Cardiac muscle cell (in vitro differentiated cells and primary cell): ENCODE measurements at regions not wholly inside any gene's neighbourhood (a gene's known extent, or its start where the extent isn't known, plus 50 kb on each side); places are given as distances from the start of the nearest gene placed in this dataset.

Experiments
- DNase-seq, 2 donors: peaks; one replicate each; pipeline versions ENCODE4 v3.0.0 to v3.0.0-alpha.2; 2010 to 2017; ENCODE audit warnings: low read depth in 1 of 2, low spot score in 1 of 2
- H3K27ac ChIP-seq: fragments of 200-600 bp; sonication (generic); 2 replicates; pipeline ENCODE4 v1.5.1; 2016
- H3K27me3 ChIP-seq: fragments of 200-600 bp; sonication (generic); 2 replicates; pipeline ENCODE4 v1.6.0; 2016; ENCODE audit warnings: control low read depth
- H3K36me3 ChIP-seq: fragments of 200-600 bp; sonication (generic); 2 replicates; pipeline ENCODE4 v1.5.1; 2016; ENCODE audit warnings: control low read depth
- H3K4me1 ChIP-seq: fragments of 200-600 bp; sonication (generic); 2 replicates; pipeline ENCODE4 v1.8.1; 2017; ENCODE audit warnings: low read depth, mild to moderate bottlenecking, mixed run types
- H3K4me3 ChIP-seq: fragments of 200-600 bp; sonication (generic); 2 replicates; pipeline ENCODE4 v1.5.1; 2016; ENCODE audit warnings: mild to moderate bottlenecking
- H3K9me3 ChIP-seq: fragments of 200-600 bp; sonication (generic); 2 replicates; pipeline ENCODE4 v1.5.1; 2017; ENCODE audit warnings: low read depth, mild to moderate bottlenecking, control low read depth
- CTCF ChIP-seq: IDR thresholded peaks from 2 replicates; pipeline ENCODE4 v1.5.1; 2012; ENCODE audit warnings: low read depth, mild to moderate bottlenecking, low read length

GRCh38 chr4:152117520-152117919, 356.7 kb upstream of the GATB start:
- Histone ChIP-seq H3K27me3 (no peaks in the 10 kb centered on the region), H3K36me3 (no peaks in the 10 kb centered on the region), H3K4me1 (peaks cover 6% of the 10 kb centered on the region), H3K9me3 (no peaks in the 10 kb centered on the region), H3K27ac (no peak overlapping the region), H3K4me3 (no peak overlapping the region)
- no peak for TF ChIP-seq CTCF
- no peak for DNase-seq

- no peak for TF ChIP-seq CTCF
- Histone ChIP-seq H3K4me1 (peaks cover 7% of the 10 kb centered on the region), H3K27me3 (no peaks in the 10 kb centered on the region), H3K9me3 (no peaks in the 10 kb centered on the region), H3K4me3 (no peak overlapping the region), H3K36me3 (no peaks in the 10 kb centered on the region), H3K27ac (no peak overlapping the region)
- no peak for DNase-seq
These were observed 356.2 kb upstream of the GATB start for GRCh38 chr4:152117054-152117453.

- Histone ChIP-seq H3K27me3 (no peaks in the 10 kb centered on the region), H3K9me3 (no peaks in the 10 kb centered on the region), H3K4me3 (no peak overlapping the region), H3K36me3 (no peaks in the 10 kb centered on the region), H3K27ac (no peak overlapping the region), H3K4me1 (peaks cover 12% of the 10 kb centered on the region)
- no peak for TF ChIP-seq CTCF
- peak in 1 of 2 donors; percentile 3 for DNase-seq
These were observed 355.0 kb upstream of the GATB start for GRCh38 chr4:152115794-152116193.

- no peaks in the 10 kb centered on the region for H3K27me3 ChIP-seq
- no peaks in the 10 kb centered on the region for H3K9me3 ChIP-seq
- DNase-seq: no peak
- no peak overlapping the region for H3K27ac ChIP-seq
- H3K4me3 ChIP-seq: no peak overlapping the region
- no peak for TF ChIP-seq CTCF
- H3K36me3 ChIP-seq: no peaks in the 10 kb centered on the region
- peaks cover 19% of the 10 kb centered on the region for H3K4me1 ChIP-seq
These were observed 354.3 kb upstream of the GATB start for GRCh38 chr4:152115118-152115517.

- Histone ChIP-seq H3K36me3 (no peaks in the 10 kb centered on the region), H3K9me3 (no peaks in the 10 kb centered on the region), H3K4me1 (peaks cover 23% of the 10 kb centered on the region), H3K4me3 (no peak overlapping the region), H3K27ac (no peak overlapping the region), H3K27me3 (no peaks in the 10 kb centered on the region)
- DNase-seq: no peak
- no peak for TF ChIP-seq CTCF
These were observed 353.8 kb upstream of the GATB start for GRCh38 chr4:152114562-152114961.

GRCh38 chr4:152112887-152113286, 352.1 kb upstream of the GATB start:
- Histone ChIP-seq H3K27me3 (no peaks in the 10 kb centered on the region), H3K9me3 (no peaks in the 10 kb centered on the region), H3K36me3 (no peaks in the 10 kb centered on the region), H3K4me1 (peaks cover 23% of the 10 kb centered on the region), H3K27ac (no peak overlapping the region), H3K4me3 (no peak overlapping the region)
- no peak for TF ChIP-seq CTCF
- DNase-seq: no peak
